GM12878 (cell line): ENCODE measurements at regions not wholly inside any gene's neighbourhood (a gene's known extent, or its start where the extent isn't known, plus 50 kb on each side); places are given as distances from the start of the nearest gene placed in this dataset.

Experiments
- MEF2B ChIP-seq: fragments of 450-650 bp; IDR thresholded peaks from 2 replicates; pipeline ENCODE4 v1.6.1; 2018; ENCODE audit warnings: mild to moderate bottlenecking, moderate library complexity; ENCODE audit not compliant: partially characterized antibody, poor library complexity, severe bottlenecking
- POLR2A ChIP-seq: IDR thresholded peaks from 2 replicates; pipeline ENCODE4 v1.6.1; 2011; ENCODE audit warnings: low read depth, mild to moderate bottlenecking, low read length
- REST ChIP-seq: IDR thresholded peaks from 2 replicates; pipeline ENCODE4 v1.6.1; 2012; ENCODE audit warnings: mild to moderate bottlenecking, low read depth, low read length
- SMC3 ChIP-seq: IDR thresholded peaks from 2 replicates; pipeline ENCODE4 v1.6.1; 2011; ENCODE audit warnings: low read length, improper control_type of control experiment, borderline replicate concordance
- SRF ChIP-seq, 2 experiments: IDR thresholded peaks; 2 replicates each; pipeline ENCODE4 v1.6.1; 2011; ENCODE audit warnings: low read depth in 2 of 2, low read length in 2 of 2, mild to moderate bottlenecking in 1 of 2, moderate library complexity in 1 of 2
- TF ChIP-seq, protein P1 (sequence below): IDR thresholded peaks from 2 replicates; pipeline ENCODE4 v1.6.1; 2011; ENCODE audit warnings: mild to moderate bottlenecking, low read depth, low read length, moderate library complexity; ENCODE audit not compliant: insufficient replicate concordance
- TF ChIP-seq, protein P2 (sequence below), 3 experiments: IDR thresholded peaks in 2 of 3; conservative IDR thresholded peaks in 1 of 3; 2 replicates each; pipeline ENCODE4 v1.5.1; 2011; ENCODE audit warnings: low read depth in 3 of 3, low read length in 3 of 3, mild to moderate bottlenecking in 3 of 3, control low read depth in 2 of 3, moderate library complexity in 2 of 3, inconsistent platforms in 1 of 3, mixed read lengths in 1 of 3; ENCODE audit not compliant: control insufficient read depth in 2 of 3, insufficient read depth in 1 of 3; ENCODE audit errors: extremely low read depth in 1 of 3

- no peak for TF ChIP-seq REST
- no peak for TF ChIP-seq MEF2B
- TF ChIP-seq, protein P1, sequence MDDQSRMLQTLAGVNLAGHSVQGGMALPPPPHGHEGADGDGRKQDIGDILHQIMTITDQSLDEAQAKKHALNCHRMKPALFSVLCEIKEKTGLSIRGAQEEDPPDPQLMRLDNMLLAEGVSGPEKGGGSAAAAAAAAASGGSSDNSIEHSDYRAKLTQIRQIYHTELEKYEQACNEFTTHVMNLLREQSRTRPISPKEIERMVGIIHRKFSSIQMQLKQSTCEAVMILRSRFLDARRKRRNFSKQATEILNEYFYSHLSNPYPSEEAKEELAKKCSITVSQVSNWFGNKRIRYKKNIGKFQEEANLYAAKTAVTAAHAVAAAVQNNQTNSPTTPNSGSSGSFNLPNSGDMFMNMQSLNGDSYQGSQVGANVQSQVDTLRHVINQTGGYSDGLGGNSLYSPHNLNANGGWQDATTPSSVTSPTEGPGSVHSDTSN = no peak
- TF ChIP-seq SMC3 = no peak
- TF ChIP-seq, protein P2, sequence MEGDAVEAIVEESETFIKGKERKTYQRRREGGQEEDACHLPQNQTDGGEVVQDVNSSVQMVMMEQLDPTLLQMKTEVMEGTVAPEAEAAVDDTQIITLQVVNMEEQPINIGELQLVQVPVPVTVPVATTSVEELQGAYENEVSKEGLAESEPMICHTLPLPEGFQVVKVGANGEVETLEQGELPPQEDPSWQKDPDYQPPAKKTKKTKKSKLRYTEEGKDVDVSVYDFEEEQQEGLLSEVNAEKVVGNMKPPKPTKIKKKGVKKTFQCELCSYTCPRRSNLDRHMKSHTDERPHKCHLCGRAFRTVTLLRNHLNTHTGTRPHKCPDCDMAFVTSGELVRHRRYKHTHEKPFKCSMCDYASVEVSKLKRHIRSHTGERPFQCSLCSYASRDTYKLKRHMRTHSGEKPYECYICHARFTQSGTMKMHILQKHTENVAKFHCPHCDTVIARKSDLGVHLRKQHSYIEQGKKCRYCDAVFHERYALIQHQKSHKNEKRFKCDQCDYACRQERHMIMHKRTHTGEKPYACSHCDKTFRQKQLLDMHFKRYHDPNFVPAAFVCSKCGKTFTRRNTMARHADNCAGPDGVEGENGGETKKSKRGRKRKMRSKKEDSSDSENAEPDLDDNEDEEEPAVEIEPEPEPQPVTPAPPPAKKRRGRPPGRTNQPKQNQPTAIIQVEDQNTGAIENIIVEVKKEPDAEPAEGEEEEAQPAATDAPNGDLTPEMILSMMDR (IDR thresholded peaks at IDR 0.05 in 2 of 3, conservative IDR thresholded peaks at IDR 0.05 in 1 of 3; ENCODE audit: control insufficient read depth in 2 of 3, extremely low read depth in 1 of 3, insufficient read depth in 1 of 3, low read depth in 3 of 3, low read length in 3 of 3) = no peak
- no peak for TF ChIP-seq POLR2A
- no peak for TF ChIP-seq SRF (IDR thresholded peaks at IDR 0.05; ENCODE audit: low read depth in 2 of 2, low read length in 2 of 2)
Measured at GRCh38 chr5:143462431-143462830, 58.9 kb upstream of the NR3C1 start.
